OCI-LY1 (cell line): ENCODE measurements at regions not wholly inside any gene's neighbourhood (a gene's known extent, or its start where the extent isn't known, plus 50 kb on each side); places are given as distances from the start of the nearest gene placed in this dataset.

ENCODE experiments used
- CTCF ChIP-seq: fragments of 200-600 bp; sonication (generic), shearing (Covaris generic); IDR thresholded peaks from 2 replicates; pipeline ENCODE4 v1.5.1; 2017; ENCODE audit warnings: mild to moderate bottlenecking, antibody characterized with exemption, low read length, moderate library complexity, mixed read lengths
- EZH2 ChIP-seq: fragments of 200-600 bp; sonication (generic), shearing (Covaris generic); IDR thresholded peaks from 2 replicates; pipeline ENCODE4 v1.8.0; 2017; ENCODE audit warnings: borderline replicate concordance, mixed run types, mild to moderate bottlenecking, antibody characterized with exemption, low read length, moderate library complexity, mixed read lengths

- TF ChIP-seq CTCF (no peak), EZH2 (no peak)
Observed at GRCh38 chr3:64410226-64410625, 185.0 kb upstream of the PRICKLE2 start.
